H9 (cell line): ENCODE measurements at regions not wholly inside any gene's neighbourhood (a gene's known extent, or its start where the extent isn't known, plus 50 kb on each side); places are given as distances from the start of the nearest gene placed in this dataset.

Experiments
- DNase-seq: peaks from one replicate; pipeline ENCODE4 v3.0.0-alpha.2; 2017
- H2AFZ ChIP-seq: one replicate; pipeline ENCODE4 v1.6.1; 2013; ENCODE audit warnings: mild to moderate bottlenecking, low read length, control low read depth, moderate library complexity
- H2AK5ac ChIP-seq: 2 replicates; pipeline ENCODE4 v1.6.1; 2013; ENCODE audit warnings: low read length, control low read depth, mixed read lengths; ENCODE audit not compliant: insufficient read length
- H2BK120ac ChIP-seq: one replicate; pipeline ENCODE4 v1.6.1; 2013; ENCODE audit warnings: low read depth, mild to moderate bottlenecking, low read length, control low read depth, inconsistent platforms; ENCODE audit not compliant: poor library complexity, severe bottlenecking
- H2BK12ac ChIP-seq: 2 replicates; pipeline ENCODE4 v1.6.1; 2013; ENCODE audit warnings: low read length, control low read depth, mixed read lengths, low read depth; ENCODE audit not compliant: insufficient read length
- H2BK15ac ChIP-seq: 2 replicates; pipeline ENCODE4 v1.6.1; 2013; ENCODE audit warnings: low read depth, low read length, control low read depth
- H2BK20ac ChIP-seq: one replicate; pipeline ENCODE4 v1.6.1; 2013; ENCODE audit warnings: low read depth, mild to moderate bottlenecking, low read length, control low read depth, inconsistent platforms; ENCODE audit not compliant: poor library complexity, severe bottlenecking
- H2BK5ac ChIP-seq: 2 replicates; pipeline ENCODE4 v1.6.1; 2013; ENCODE audit warnings: low read length, control low read depth, mixed read lengths; ENCODE audit not compliant: insufficient read length
- H3K14ac ChIP-seq: 2 replicates; pipeline ENCODE4 v1.6.1; 2013; ENCODE audit warnings: low read length, control low read depth; ENCODE audit not compliant: insufficient read depth
- H3K18ac ChIP-seq: 2 replicates; pipeline ENCODE4 v1.6.1; 2013; ENCODE audit warnings: low read depth, mild to moderate bottlenecking, mixed read lengths, low read length, control low read depth; ENCODE audit not compliant: insufficient read length
- H3K23ac ChIP-seq: 2 replicates; pipeline ENCODE4 v1.6.1; 2013; ENCODE audit warnings: low read length, control low read depth, mixed read lengths, low read depth; ENCODE audit not compliant: insufficient read length
- H3K23me2 ChIP-seq: 2 replicates; pipeline ENCODE4 v1.6.1; 2013; ENCODE audit warnings: low read depth, mild to moderate bottlenecking, mixed read lengths, low read length, control low read depth; ENCODE audit not compliant: insufficient read length, poor library complexity, severe bottlenecking
- H3K27ac ChIP-seq: 2 replicates; pipeline ENCODE4 v1.5.1; 2013; ENCODE audit warnings: low read length, control low read depth, mixed read lengths, low read depth; ENCODE audit not compliant: insufficient read length
- H3K27me3 ChIP-seq: 2 replicates; pipeline ENCODE4 v1.6.1; 2013; ENCODE audit warnings: low read length, control low read depth, inconsistent platforms; ENCODE audit not compliant: insufficient read depth
- H3K4ac ChIP-seq: 2 replicates; pipeline ENCODE4 v1.6.1; 2013; ENCODE audit warnings: low read depth, mild to moderate bottlenecking, control low read depth, inconsistent platforms, low read length, moderate library complexity
- H3K4me1 ChIP-seq: 2 replicates; pipeline ENCODE4 v1.6.1; 2013; ENCODE audit warnings: low read length, control low read depth, inconsistent platforms; ENCODE audit not compliant: insufficient read depth
- H3K4me2 ChIP-seq: 2 replicates; pipeline ENCODE4 v1.6.1; 2013; ENCODE audit warnings: low read length, control low read depth, mixed read lengths; ENCODE audit not compliant: insufficient read length, insufficient read depth
- H3K56ac ChIP-seq: 2 replicates; pipeline ENCODE4 v1.6.1; 2013; ENCODE audit warnings: low read depth, mild to moderate bottlenecking, mixed read lengths, low read length, control low read depth; ENCODE audit not compliant: insufficient read length
- H3K79me1 ChIP-seq: 2 replicates; pipeline ENCODE4 v1.6.1; 2013; ENCODE audit warnings: low read depth, mild to moderate bottlenecking, moderate library complexity, low read length, control low read depth, inconsistent platforms; ENCODE audit not compliant: insufficient read depth, poor library complexity, severe bottlenecking
- H3K79me2 ChIP-seq: 2 replicates; pipeline ENCODE4 v1.6.1; 2013; ENCODE audit warnings: low read length, control low read depth, inconsistent platforms; ENCODE audit not compliant: insufficient read depth
- H3K9ac ChIP-seq: 2 replicates; pipeline ENCODE4 v1.6.1; 2013; ENCODE audit warnings: low read length, control low read depth, mixed read lengths; ENCODE audit not compliant: insufficient read length; ENCODE audit errors: extremely low read depth
- H3K9me3 ChIP-seq: one replicate; pipeline ENCODE4 v1.6.1; 2013; ENCODE audit warnings: low read depth, low read length, inconsistent platforms; ENCODE audit not compliant: control insufficient read depth
- H3T11ph ChIP-seq: one replicate; pipeline ENCODE4 v1.6.1; 2013; ENCODE audit warnings: mild to moderate bottlenecking, low read length, control low read depth, inconsistent platforms
- H4K20me1 ChIP-seq: one replicate; pipeline ENCODE4 v1.6.1; 2013; ENCODE audit not compliant: control insufficient read depth, insufficient read length, insufficient read depth
- H4K5ac ChIP-seq: 2 replicates; pipeline ENCODE4 v1.6.1; 2013; ENCODE audit warnings: low read depth, mild to moderate bottlenecking, mixed read lengths, low read length, control low read depth; ENCODE audit not compliant: insufficient read length
- H4K8ac ChIP-seq: replicated peaks from 2 replicates; pipeline ENCODE4 v1.6.1; 2013; ENCODE audit warnings: low read length, control low read depth, mixed read lengths, low read depth; ENCODE audit not compliant: insufficient read length
- H4K91ac ChIP-seq: 2 replicates; pipeline ENCODE4 v1.6.1; 2013; ENCODE audit warnings: low read depth, mild to moderate bottlenecking, moderate library complexity, mixed read lengths, low read length, control low read depth; ENCODE audit not compliant: insufficient read length
- H3K27ac Mint-ChIP-seq, 3 experiments: 2 replicates in 2 of 3; 3 replicates in 1 of 3; pipeline ENCODE4 v1.8.0; 2020 to 2021; ENCODE audit warnings: mixed read lengths in 3 of 3, mild to moderate bottlenecking in 1 of 3, moderate library complexity in 1 of 3
- H3K27me3 Mint-ChIP-seq: 2 replicates; pipeline ENCODE4 v1.8.0; 2021; ENCODE audit warnings: low read depth, mild to moderate bottlenecking, moderate library complexity, mixed read lengths
- H3K36me3 Mint-ChIP-seq, 3 experiments: 2 replicates in 2 of 3; 3 replicates in 1 of 3; pipeline ENCODE4 v1.8.0; 2020 to 2021; ENCODE audit warnings: low read depth in 3 of 3, mixed read lengths in 3 of 3; ENCODE audit not compliant: insufficient read depth in 1 of 3
- H3K4me1 Mint-ChIP-seq, 2 experiments: 2 replicates each; pipeline ENCODE4 v1.8.0; 2020; ENCODE audit warnings: mixed read lengths in 2 of 2
- H3K4me3 Mint-ChIP-seq, 2 experiments: 2 replicates in 1 of 2; 3 replicates in 1 of 2; pipeline ENCODE4 v1.8.0; 2020 to 2021; ENCODE audit warnings: mild to moderate bottlenecking in 2 of 2, mixed read lengths in 2 of 2, moderate library complexity in 1 of 2
- H3K9me3 Mint-ChIP-seq, 2 experiments: 2 replicates in 1 of 2; 3 replicates in 1 of 2; pipeline ENCODE4 v1.8.0; 2020; ENCODE audit warnings: mild to moderate bottlenecking in 2 of 2, mixed read lengths in 2 of 2, moderate library complexity in 1 of 2
- TF ChIP-seq, protein P1 (sequence below): fragments of 200-600 bp; sonication (generic); conservative IDR thresholded peaks from 3 replicates; pipeline ENCODE4 v1.8.0; 2021; ENCODE audit warnings: antibody characterized with exemption, mild to moderate bottlenecking

GRCh38 chr4:67204441-67204840 lies 340.9 kb downstream of the CENPC start:
- no peaks in the 10 kb centered on the region for H3K9me3 Mint-ChIP-seq
- no peak overlapping the region for H2BK5ac ChIP-seq
- H4K91ac ChIP-seq: no peak overlapping the region
- peaks cover 6 to 7% of the 10 kb centered on the region in 2 experiments for H3K4me1 Mint-ChIP-seq
- H3K27ac ChIP-seq: no peak overlapping the region
- DNase-seq: no peak
- H3K4ac ChIP-seq: no peak overlapping the region
- no peak overlapping the region for H2AK5ac ChIP-seq
- no peak overlapping the region for H3K56ac ChIP-seq
- H3K9ac ChIP-seq: no peak overlapping the region
- H2BK120ac ChIP-seq: no peak overlapping the region
- H3K4me2 ChIP-seq: no peak overlapping the region
- no peaks in the 10 kb centered on the region for H3K9me3 ChIP-seq
- H3K4me1 ChIP-seq: no peaks in the 10 kb centered on the region
- no peak overlapping the region for H3K14ac ChIP-seq
- H3K27me3 ChIP-seq: no peaks in the 10 kb centered on the region
- no peaks in the 10 kb centered on the region for H3K27me3 Mint-ChIP-seq
- no peaks in the 10 kb centered on the region for H3K36me3 Mint-ChIP-seq
- H3K79me2 ChIP-seq: no peaks in the 10 kb centered on the region
- H3K23ac ChIP-seq: no peak overlapping the region
- H4K5ac ChIP-seq: no peak overlapping the region
- H3K23me2 ChIP-seq: no peaks in the 10 kb centered on the region
- H2BK12ac ChIP-seq: no peak overlapping the region
- no peaks in the 10 kb centered on the region for H3K79me1 ChIP-seq
- no peak overlapping the region for H3K18ac ChIP-seq
- no peak overlapping the region for H4K8ac ChIP-seq
- no peak overlapping the region for H2BK20ac ChIP-seq
- H2AFZ ChIP-seq: no peak overlapping the region
- H2BK15ac ChIP-seq: no peak overlapping the region
- H3T11ph ChIP-seq: no peak overlapping the region
- no peak overlapping the region for H3K4me3 Mint-ChIP-seq
- H3K27ac Mint-ChIP-seq: no peak overlapping the region
- TF ChIP-seq, protein P1, sequence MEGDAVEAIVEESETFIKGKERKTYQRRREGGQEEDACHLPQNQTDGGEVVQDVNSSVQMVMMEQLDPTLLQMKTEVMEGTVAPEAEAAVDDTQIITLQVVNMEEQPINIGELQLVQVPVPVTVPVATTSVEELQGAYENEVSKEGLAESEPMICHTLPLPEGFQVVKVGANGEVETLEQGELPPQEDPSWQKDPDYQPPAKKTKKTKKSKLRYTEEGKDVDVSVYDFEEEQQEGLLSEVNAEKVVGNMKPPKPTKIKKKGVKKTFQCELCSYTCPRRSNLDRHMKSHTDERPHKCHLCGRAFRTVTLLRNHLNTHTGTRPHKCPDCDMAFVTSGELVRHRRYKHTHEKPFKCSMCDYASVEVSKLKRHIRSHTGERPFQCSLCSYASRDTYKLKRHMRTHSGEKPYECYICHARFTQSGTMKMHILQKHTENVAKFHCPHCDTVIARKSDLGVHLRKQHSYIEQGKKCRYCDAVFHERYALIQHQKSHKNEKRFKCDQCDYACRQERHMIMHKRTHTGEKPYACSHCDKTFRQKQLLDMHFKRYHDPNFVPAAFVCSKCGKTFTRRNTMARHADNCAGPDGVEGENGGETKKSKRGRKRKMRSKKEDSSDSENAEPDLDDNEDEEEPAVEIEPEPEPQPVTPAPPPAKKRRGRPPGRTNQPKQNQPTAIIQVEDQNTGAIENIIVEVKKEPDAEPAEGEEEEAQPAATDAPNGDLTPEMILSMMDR: no peak
- H4K20me1 ChIP-seq: no peaks in the 10 kb centered on the region
